HepG2 (cell line): ENCODE measurements at regions not wholly inside any gene's neighbourhood (a gene's known extent, or its start where the extent isn't known, plus 50 kb on each side); places are given as distances from the start of the nearest gene placed in this dataset.

Experiments
- ATAC-seq: fragments of 200-7000 bp; cut with Tn5 transposase; 3 replicates; pipeline ENCODE4 v1.9.1; 2020; ENCODE audit warnings: mild to moderate bottlenecking, moderate library complexity
- BruUV-seq: library from RNA; stranded (reverse); fragments of 400-500 nt; replicated peaks from 2 replicates; lab custom pipeline; 2021; lab: Mats Ljungman, UMichigan
- CTCF ChIA-PET: fragments of 300-600 bp; formaldehyde crosslinking; extraction: SDS; loops from one replicate; lab custom pipeline; 2021; ENCODE audit warnings: low total read pairs, inconsistent platforms, low intra/inter-chr PET ratio; lab: Yijun Ruan, JAX
- POLR2A ChIA-PET: fragments of 350-600 bp; sonication (Branson Sonifier 250); formaldehyde crosslinking; loops from one replicate; lab custom pipeline; 2020; ENCODE audit warnings: antibody characterized with exemption, inconsistent platforms; lab: Yijun Ruan, JAX
- DNase-seq: peaks from one replicate; pipeline ENCODE4 v3.0.0-alpha.2; 2015; ENCODE audit warnings: low spot score
- FAIRE-seq: peaks from 3 replicates; lab custom pipeline; 2011; peaks lifted over from hg19 to GRCh38; lab: Jason Lieb, UNC
- H2AFZ ChIP-seq: one replicate; pipeline ENCODE4 v1.6.1; 2011; ENCODE audit warnings: low read length, inconsistent platforms
- H3K27ac ChIP-seq: fragments of 300-600 bp; 3 replicates; pipeline ENCODE4 v1.8.0; 2011; ENCODE audit warnings: mixed run types, mild to moderate bottlenecking, mixed read lengths, low read length, inconsistent platforms; ENCODE audit not compliant: insufficient read depth; ENCODE audit errors: extremely low read length
- H3K27me3 ChIP-seq, 2 experiments: fragments of 200-600 bp in 1 of 2; 2 replicates in 1 of 2; 3 replicates in 1 of 2; pipeline versions ENCODE4 v1.6.0 to v1.8.0; 2011; ENCODE audit warnings: low read length in 2 of 2, mild to moderate bottlenecking in 2 of 2, moderate library complexity in 2 of 2, inconsistent platforms in 1 of 2; ENCODE audit not compliant: insufficient read depth in 2 of 2, control insufficient read depth in 1 of 2
- H3K36me3 ChIP-seq, 2 experiments: fragments of 200-600 bp in 1 of 2; replicated peaks in 1 of 2; 2 replicates in 1 of 2; 3 replicates in 1 of 2; pipeline versions ENCODE4 v1.5.1 to v1.8.0; 2011; ENCODE audit warnings: low read length in 2 of 2, inconsistent platforms in 1 of 2; ENCODE audit not compliant: insufficient read depth in 2 of 2, control insufficient read depth in 1 of 2
- H3K4me1 ChIP-seq: 2 replicates; pipeline ENCODE4 v1.5.1; 2012; ENCODE audit warnings: low read length, inconsistent platforms; ENCODE audit not compliant: insufficient read depth
- H3K4me2 ChIP-seq: 2 replicates; pipeline ENCODE4 v1.6.0; 2011; ENCODE audit warnings: low read depth, low read length, inconsistent platforms
- H3K4me3 ChIP-seq, 3 experiments: fragments of 200-600 bp in 1 of 3; sonication (generic), shearing (Covaris generic) in 1 of 3; replicated peaks in 1 of 3; 2 replicates each; pipeline ENCODE4 v1.5.1; 2011 to 2016; ENCODE audit warnings: low read length in 3 of 3, inconsistent platforms in 2 of 3, low read depth in 2 of 3, mild to moderate bottlenecking in 2 of 3, control low read depth in 1 of 3, mixed read lengths in 1 of 3; ENCODE audit not compliant: insufficient read depth in 1 of 3
- H3K79me2 ChIP-seq: one replicate; pipeline ENCODE4 v1.6.1; 2011; ENCODE audit warnings: low read length, inconsistent platforms; ENCODE audit not compliant: insufficient read depth
- H3K9ac ChIP-seq: 2 replicates; pipeline ENCODE4 v1.6.0; 2011; ENCODE audit warnings: mild to moderate bottlenecking, low read depth, low read length, inconsistent platforms; ENCODE audit not compliant: insufficient read depth
- H3K9me3 ChIP-seq: 2 replicates; pipeline ENCODE4 v1.5.1; 2012; ENCODE audit warnings: mild to moderate bottlenecking, low read length
- H4K20me1 ChIP-seq: 2 replicates; pipeline ENCODE4 v1.6.0; 2011; ENCODE audit warnings: inconsistent platforms, mild to moderate bottlenecking, low read length, moderate library complexity; ENCODE audit not compliant: insufficient read depth
- CBFB ChIP-seq: sonication (generic); formaldehyde crosslinking; IDR thresholded peaks from 2 replicates; pipeline ENCODE4 v1.4.0; 2020; ENCODE audit warnings: missing genetic modification reagents
- GABPA ChIP-seq, 2 experiments: IDR thresholded peaks; 2 replicates each; pipeline ENCODE4 v1.6.1; 2011 to 2016; ENCODE audit warnings: low read depth in 2 of 2, low read length in 1 of 2, missing biosample characterization in 1 of 2, missing genetic modification characterization in 1 of 2
- ISX ChIP-seq: sonication (generic); formaldehyde crosslinking; conservative IDR thresholded peaks from 2 replicates; pipeline ENCODE4 v1.5.0; 2020; ENCODE audit warnings: missing genetic modification reagents
- KDM2A ChIP-seq: sonication (generic); formaldehyde crosslinking; IDR thresholded peaks from 2 replicates; pipeline ENCODE4 v1.4.0; 2020; ENCODE audit warnings: low read depth, missing genetic modification reagents, borderline replicate concordance
- MED8 ChIP-seq: sonication (generic); formaldehyde crosslinking; IDR thresholded peaks from 2 replicates; pipeline ENCODE4 v1.8.1; 2023; ENCODE audit warnings: mild to moderate bottlenecking, missing genetic modification reagents; ENCODE audit not compliant: insufficient replicate concordance
- MYC ChIP-seq: sonication (generic); formaldehyde crosslinking; IDR thresholded peaks from 2 replicates; pipeline ENCODE4 v1.9.0; 2021; ENCODE audit warnings: missing genetic modification reagents, borderline replicate concordance
- PAF1 ChIP-seq: IDR thresholded peaks from 2 replicates; pipeline ENCODE4 v1.6.1; 2016; ENCODE audit warnings: missing genetic modification reagents, missing compliant biosample characterization
- ZFP36L1 ChIP-seq: sonication (generic); formaldehyde crosslinking; IDR thresholded peaks from 2 replicates; pipeline ENCODE4 v1.8.0; 2022; ENCODE audit warnings: mild to moderate bottlenecking, missing genetic modification reagents, moderate library complexity
- ZNF232 ChIP-seq: sonication (generic); formaldehyde crosslinking; IDR thresholded peaks from 2 replicates; pipeline ENCODE4 v1.4.0; 2020; ENCODE audit warnings: missing genetic modification reagents, borderline replicate concordance
- ZNF761 ChIP-seq: sonication (generic); formaldehyde crosslinking; conservative IDR thresholded peaks from 2 replicates; pipeline ENCODE4 v1.4.0; 2020; ENCODE audit warnings: mild to moderate bottlenecking, missing genetic modification reagents
- WGBS: methylation state at CpG from one replicate; pipeline ENCODE4 v1.1.6; 2017; ENCODE audit warnings: low lambda C conversion rate; 5-methylcytosine and 5-hydroxymethylcytosine counted together
- in situ Hi-C: cut with HindIII; loops from 2 replicates; pipeline ENCODE4 v1.10.0; 2017; ENCODE audit warnings: low pct_unique_long_range_greater_than_20kb; ENCODE audit not compliant: extremely low pct_ligation_motif_present
- intact Hi-C: fragments of 100-400 bp; cut with micrococcal nuclease; formaldehyde crosslinking; loops from one replicate; pipeline ENCODE4 v1.10.0; 2022; ENCODE audit not compliant: unreplicated experiment
- TF ChIP-seq, protein P1 (sequence below): sonication (generic); formaldehyde crosslinking; IDR thresholded peaks from 2 replicates; pipeline ENCODE4 v1.8.0; 2022; ENCODE audit warnings: mild to moderate bottlenecking, missing genetic modification reagents, moderate library complexity
- TF ChIP-seq, protein P2 (sequence below): sonication (generic); formaldehyde crosslinking; IDR thresholded peaks from 2 replicates; pipeline ENCODE4 v1.9.0; 2022; ENCODE audit warnings: missing genetic modification reagents, mild to moderate bottlenecking, borderline replicate concordance

DNA sequence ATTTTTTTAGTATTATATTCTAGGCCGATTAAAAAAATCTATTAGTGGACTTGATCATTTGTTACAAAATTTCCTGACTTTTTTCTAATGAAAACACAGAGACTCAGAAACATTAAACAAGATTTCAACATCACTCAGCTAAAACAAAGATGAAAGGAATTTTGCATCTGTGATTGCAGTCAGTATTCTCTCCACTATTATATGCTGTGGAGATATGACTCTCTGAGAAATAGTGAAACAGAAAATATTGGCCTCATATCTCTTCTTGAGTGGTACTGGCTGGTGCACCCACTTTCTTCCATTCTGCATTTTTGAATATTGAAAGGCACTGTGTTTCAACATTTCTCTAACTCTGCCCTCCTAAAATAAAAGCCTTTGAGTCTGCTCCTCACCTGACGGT, 914.2 kb downstream of the TSN start:
- H4K20me1 ChIP-seq, result no peaks in the 10 kb centered on the region
- no peak overlapping the region for H3K4me3 ChIP-seq
- H3K9ac ChIP-seq, result no peak overlapping the region
- H3K27me3 ChIP-seq, result no peaks in the 10 kb centered on the region
- in situ Hi-C loops (no loop called here), intact Hi-C loops (no loop called here)
- H3K27ac ChIP-seq, result no peak overlapping the region
- no peak for TF ChIP-seq ZNF761 (CRISPR knock-in tag)
- TF ChIP-seq CBFB (CRISPR knock-in tag), result no peak
- no peak for TF ChIP-seq GABPA (IDR thresholded peaks at IDR 0.05; ENCODE audit: low read depth, low read length)
- TF ChIP-seq GABPA (CRISPR knock-in tag; IDR thresholded peaks at IDR 0.05; ENCODE audit: low read depth), result no peak
- TF ChIP-seq, protein P1, sequence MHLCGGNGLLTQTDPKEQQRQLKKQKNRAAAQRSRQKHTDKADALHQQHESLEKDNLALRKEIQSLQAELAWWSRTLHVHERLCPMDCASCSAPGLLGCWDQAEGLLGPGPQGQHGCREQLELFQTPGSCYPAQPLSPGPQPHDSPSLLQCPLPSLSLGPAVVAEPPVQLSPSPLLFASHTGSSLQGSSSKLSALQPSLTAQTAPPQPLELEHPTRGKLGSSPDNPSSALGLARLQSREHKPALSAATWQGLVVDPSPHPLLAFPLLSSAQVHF (CRISPR knock-in tag), result no peak
- TF ChIP-seq, protein P2, sequence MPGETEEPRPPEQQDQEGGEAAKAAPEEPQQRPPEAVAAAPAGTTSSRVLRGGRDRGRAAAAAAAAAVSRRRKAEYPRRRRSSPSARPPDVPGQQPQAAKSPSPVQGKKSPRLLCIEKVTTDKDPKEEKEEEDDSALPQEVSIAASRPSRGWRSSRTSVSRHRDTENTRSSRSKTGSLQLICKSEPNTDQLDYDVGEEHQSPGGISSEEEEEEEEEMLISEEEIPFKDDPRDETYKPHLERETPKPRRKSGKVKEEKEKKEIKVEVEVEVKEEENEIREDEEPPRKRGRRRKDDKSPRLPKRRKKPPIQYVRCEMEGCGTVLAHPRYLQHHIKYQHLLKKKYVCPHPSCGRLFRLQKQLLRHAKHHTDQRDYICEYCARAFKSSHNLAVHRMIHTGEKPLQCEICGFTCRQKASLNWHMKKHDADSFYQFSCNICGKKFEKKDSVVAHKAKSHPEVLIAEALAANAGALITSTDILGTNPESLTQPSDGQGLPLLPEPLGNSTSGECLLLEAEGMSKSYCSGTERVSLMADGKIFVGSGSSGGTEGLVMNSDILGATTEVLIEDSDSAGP (CRISPR knock-in tag), result no peak
- TF ChIP-seq PAF1 (CRISPR knock-in tag), result no peak
- TF ChIP-seq KDM2A (CRISPR knock-in tag), result no peak
- no peak for TF ChIP-seq MYC (CRISPR knock-in tag)
- TF ChIP-seq ISX (CRISPR knock-in tag), result no peak
- TF ChIP-seq MED8 (CRISPR knock-in tag), result no peak
- TF ChIP-seq ZFP36L1 (CRISPR knock-in tag), result no peak
- TF ChIP-seq ZNF232, result no peak
- no peaks in the 10 kb centered on the region for H3K4me1 ChIP-seq
- no peaks in the 10 kb centered on the region for H3K79me2 ChIP-seq
- H3K4me2 ChIP-seq, result no peak overlapping the region
- WGBS, result 4% methylated on average over 2 of the region's 2 CpGs
- BruUV-seq, result no TSS peak
- ChIA-PET CTCF (no interaction called here), POLR2A (no interaction called here)
- no peaks in the 10 kb centered on the region for H3K9me3 ChIP-seq
- no peak for ATAC-seq
- no peak for FAIRE-seq
- no peak overlapping the region for H2AFZ ChIP-seq
- no peak for DNase-seq
- H3K36me3 ChIP-seq, result no peaks in the 10 kb centered on the region
